GM12873 (cell line): ENCODE measurements at regions not wholly inside any gene's neighbourhood (a gene's known extent, or its start where the extent isn't known, plus 50 kb on each side); places are given as distances from the start of the nearest gene placed in this dataset.

ENCODE experiments used
- TF ChIP-seq, protein P1 (sequence below): IDR thresholded peaks from 2 replicates; pipeline ENCODE4 v1.5.1; 2012; ENCODE audit warnings: low read depth, mild to moderate bottlenecking, moderate library complexity, low read length, control low read depth; ENCODE audit not compliant: insufficient read depth; ENCODE audit errors: missing control alignments

DNA sequence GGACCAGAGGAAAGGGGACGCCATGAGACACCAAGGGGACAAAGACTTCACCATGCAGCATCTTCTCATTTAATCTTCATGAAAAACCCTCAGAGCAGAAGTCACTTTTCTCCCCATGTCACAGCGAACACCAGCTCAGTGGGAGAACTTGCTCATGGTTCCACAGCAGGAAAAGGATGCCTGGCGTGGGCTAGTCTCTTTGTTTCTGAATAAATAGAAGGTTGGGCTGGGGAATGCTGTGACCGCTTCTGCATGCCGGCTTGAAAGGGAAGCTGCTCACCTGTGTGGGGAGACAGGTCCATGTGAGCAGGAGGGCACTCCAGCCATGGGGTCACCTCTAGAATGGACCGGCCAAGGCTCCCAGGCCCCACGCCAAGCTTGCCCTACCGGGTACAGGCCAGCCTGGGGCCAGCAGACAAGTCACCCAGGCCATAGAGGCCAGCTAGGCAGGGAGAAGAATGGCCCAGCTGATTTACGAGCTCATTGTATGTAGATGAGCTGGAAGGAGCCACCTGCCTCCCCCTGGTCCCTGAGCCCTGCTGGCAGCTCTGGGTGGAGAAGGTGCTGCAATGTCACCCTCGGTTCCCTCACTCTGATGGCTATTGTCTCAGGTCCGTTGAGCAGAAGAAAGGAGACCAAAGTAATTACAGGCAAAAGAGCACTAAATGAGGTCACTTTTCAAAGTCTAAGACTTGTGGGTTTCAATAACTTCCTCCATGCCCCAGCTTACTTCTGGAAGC lies 82.0 kb upstream of the PDZD8 start:
- TF ChIP-seq, protein P1, sequence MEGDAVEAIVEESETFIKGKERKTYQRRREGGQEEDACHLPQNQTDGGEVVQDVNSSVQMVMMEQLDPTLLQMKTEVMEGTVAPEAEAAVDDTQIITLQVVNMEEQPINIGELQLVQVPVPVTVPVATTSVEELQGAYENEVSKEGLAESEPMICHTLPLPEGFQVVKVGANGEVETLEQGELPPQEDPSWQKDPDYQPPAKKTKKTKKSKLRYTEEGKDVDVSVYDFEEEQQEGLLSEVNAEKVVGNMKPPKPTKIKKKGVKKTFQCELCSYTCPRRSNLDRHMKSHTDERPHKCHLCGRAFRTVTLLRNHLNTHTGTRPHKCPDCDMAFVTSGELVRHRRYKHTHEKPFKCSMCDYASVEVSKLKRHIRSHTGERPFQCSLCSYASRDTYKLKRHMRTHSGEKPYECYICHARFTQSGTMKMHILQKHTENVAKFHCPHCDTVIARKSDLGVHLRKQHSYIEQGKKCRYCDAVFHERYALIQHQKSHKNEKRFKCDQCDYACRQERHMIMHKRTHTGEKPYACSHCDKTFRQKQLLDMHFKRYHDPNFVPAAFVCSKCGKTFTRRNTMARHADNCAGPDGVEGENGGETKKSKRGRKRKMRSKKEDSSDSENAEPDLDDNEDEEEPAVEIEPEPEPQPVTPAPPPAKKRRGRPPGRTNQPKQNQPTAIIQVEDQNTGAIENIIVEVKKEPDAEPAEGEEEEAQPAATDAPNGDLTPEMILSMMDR: no peak

DNA sequence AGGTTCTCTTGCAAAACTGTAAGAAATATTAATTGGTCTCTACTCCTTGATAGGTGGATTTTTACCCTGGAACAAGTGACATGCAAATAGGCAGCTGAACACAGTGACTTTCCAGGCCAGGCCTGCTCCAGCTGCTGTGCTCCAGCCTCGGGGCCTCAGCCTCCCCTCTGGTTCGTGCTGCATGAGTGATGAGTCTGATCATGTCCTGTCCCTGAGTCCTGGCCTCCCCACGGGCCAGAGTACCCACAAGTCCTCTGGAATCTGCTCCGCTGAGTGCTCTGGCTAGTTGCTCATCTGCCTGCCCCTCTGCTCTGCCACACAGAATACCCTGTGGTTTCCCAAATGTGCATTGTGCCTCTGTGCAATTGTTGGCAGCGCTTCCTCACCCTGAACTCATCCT lies 80.1 kb upstream of the PDZD8 start:
- TF ChIP-seq, protein P1: no peak

DNA sequence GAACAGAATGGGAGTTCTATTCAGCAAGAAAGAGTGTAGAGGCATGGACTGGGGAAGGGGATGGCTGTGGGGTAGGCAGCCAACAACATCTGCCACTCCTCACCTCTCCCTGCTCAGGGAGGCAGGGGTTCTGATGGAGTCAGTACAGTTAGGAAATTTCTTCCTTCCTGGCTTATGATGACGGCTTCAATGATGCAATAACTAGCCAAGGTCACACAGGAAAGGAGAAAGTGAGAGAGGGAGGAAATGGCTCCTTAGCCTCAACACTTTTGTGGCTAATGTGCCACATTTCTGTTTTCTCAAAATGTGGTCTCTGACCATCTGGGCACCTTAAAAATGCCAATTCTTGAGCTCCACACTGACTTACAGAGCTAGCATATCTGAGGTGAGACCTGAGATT lies 79.3 kb upstream of the PDZD8 start:
- TF ChIP-seq, protein P1: no peak

DNA sequence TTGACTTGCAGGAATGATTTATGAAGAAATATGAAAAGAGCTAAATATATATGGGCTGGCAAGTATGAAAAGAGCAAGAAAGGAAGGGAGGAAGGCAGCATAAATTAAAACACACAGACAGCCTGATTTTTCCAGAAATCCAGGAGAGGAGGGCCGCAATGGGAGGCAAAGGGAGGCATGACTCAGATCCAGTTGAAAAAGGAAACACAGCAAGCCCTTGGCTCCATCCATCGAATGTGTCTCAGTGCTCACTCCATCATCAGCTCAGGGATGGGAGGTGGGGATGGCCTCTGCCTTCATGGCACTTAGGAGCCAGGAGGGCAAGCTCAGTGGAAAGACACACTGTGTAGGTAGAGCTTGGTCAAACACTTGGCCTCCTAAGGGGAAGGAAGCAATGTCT lies 75.7 kb upstream of the PDZD8 start:
- TF ChIP-seq, protein P1: no peak

DNA sequence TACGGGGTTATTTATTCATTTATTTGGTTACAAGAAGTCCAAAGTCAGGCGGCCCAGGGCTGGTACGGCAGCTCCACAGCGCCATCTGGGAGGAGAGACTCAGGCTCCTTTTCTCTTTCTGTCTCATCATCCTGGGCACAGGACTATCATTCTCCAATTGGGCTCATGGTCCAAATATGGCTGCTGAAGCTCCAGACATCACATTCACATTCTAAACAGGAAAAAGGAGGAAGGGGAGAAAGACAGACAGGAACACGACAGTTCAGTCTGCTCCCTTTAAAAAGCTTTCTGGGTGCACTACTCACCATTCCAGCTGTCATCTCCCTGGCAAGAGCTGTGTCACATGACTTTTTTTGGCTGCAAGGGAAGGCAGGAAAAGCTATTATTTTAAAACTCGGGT lies 74.4 kb upstream of the PDZD8 start:
- TF ChIP-seq, protein P1: no peak

DNA sequence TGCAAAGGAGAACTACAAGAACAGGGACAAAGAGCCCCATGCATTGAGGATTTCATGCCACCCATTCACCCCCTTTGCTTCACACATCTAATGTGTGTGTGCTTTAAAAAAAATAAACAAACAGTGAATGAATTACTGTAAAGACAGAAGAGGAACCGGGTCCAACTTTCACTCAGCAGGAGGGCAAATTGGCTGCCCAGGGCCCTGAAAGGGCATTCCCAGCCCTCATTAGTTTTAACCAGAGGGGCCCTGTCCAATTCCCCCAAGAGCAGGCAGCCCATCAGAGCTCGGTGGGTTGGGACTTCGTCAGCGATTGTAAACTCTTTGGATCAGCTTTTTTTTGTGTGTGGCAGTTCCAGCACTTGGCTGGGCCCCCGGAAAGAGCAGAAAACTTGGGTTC lies 73.6 kb upstream of the PDZD8 start:
- TF ChIP-seq, protein P1: no peak

DNA sequence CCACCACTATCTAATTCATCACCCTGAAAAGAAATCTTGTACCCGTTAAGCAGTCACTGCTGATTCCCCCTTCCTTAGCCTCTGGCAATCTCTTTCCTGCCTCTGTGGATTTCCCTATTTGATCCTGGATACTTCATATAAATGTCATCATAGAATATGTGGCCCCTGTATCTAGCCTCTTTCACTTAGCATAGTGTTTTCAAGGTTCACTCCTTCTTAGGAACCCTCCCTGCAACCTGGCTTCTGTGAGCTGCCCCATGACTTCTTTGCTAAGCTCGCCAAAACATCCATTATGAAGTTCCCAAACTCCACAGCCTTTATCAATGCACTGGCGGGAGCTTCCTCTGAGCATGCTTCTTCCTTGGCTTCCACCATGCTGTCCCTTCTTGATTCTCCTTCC lies 70.8 kb upstream of the PDZD8 start:
- TF ChIP-seq, protein P1: no peak
